Neural progenitor cell (in vitro differentiated cells): ENCODE measurements at regions not wholly inside any gene's neighbourhood (a gene's known extent, or its start where the extent isn't known, plus 50 kb on each side); places are given as distances from the start of the nearest gene placed in this dataset.

Experiments
- DNase-seq: peaks from one replicate; pipeline ENCODE4 v3.0.0-alpha.2; 2016; ENCODE audit warnings: low spot score
- H2AFZ ChIP-seq: fragments of 200-600 bp; sonication (generic); replicated peaks from 2 replicates; pipeline ENCODE4 v1.6.1; 2016; ENCODE audit warnings: antibody characterized with exemption
- H3F3A ChIP-seq: fragments of 200-600 bp; sonication (generic); 2 replicates; pipeline ENCODE4 v1.6.1; 2016; ENCODE audit warnings: antibody characterized with exemption, low read depth
- H3K27ac ChIP-seq: fragments of 200-600 bp; sonication (generic); 2 replicates; pipeline ENCODE4 v1.5.1; 2016; ENCODE audit warnings: mild to moderate bottlenecking
- H3K27me3 ChIP-seq: fragments of 200-600 bp; sonication (generic); 2 replicates; pipeline ENCODE4 v1.6.1; 2016; ENCODE audit warnings: mild to moderate bottlenecking, moderate library complexity
- H3K36me3 ChIP-seq: fragments of 200-600 bp; sonication (generic); 2 replicates; pipeline ENCODE4 v1.5.1; 2016
- H3K4me1 ChIP-seq: fragments of 200-600 bp; sonication (generic); 2 replicates; pipeline ENCODE4 v1.6.1; 2016; ENCODE audit warnings: mixed run types
- H3K4me2 ChIP-seq: fragments of 200-600 bp; sonication (generic); 2 replicates; pipeline ENCODE4 v1.6.1; 2016
- H3K4me3 ChIP-seq: fragments of 200-600 bp; sonication (generic); 2 replicates; pipeline ENCODE4 v1.5.1; 2016
- H3K79me2 ChIP-seq: fragments of 200-600 bp; sonication (generic); 2 replicates; pipeline ENCODE4 v1.6.1; 2016; ENCODE audit warnings: low read depth
- H3K9ac ChIP-seq: fragments of 200-600 bp; sonication (generic); 2 replicates; pipeline ENCODE4 v1.6.1; 2016
- H3K9me3 ChIP-seq: fragments of 200-600 bp; sonication (generic); 2 replicates; pipeline ENCODE4 v1.5.1; 2016; ENCODE audit warnings: low read depth
- H4K20me1 ChIP-seq: fragments of 200-600 bp; sonication (generic); 2 replicates; pipeline ENCODE4 v1.6.1; 2016; ENCODE audit warnings: low read depth
- H3K27ac Mint-ChIP-seq: 3 replicates; pipeline ENCODE4 v1.8.0; 2021; ENCODE audit warnings: mixed read lengths
- H3K27me3 Mint-ChIP-seq: 2 replicates; pipeline ENCODE4 v1.8.0; 2022; ENCODE audit warnings: low read depth, mild to moderate bottlenecking, inconsistent platforms, moderate library complexity, mixed read lengths; ENCODE audit not compliant: insufficient read depth
- H3K36me3 Mint-ChIP-seq: 3 replicates; pipeline ENCODE4 v1.8.0; 2021; ENCODE audit warnings: mixed read lengths
- H3K4me1 Mint-ChIP-seq: 3 replicates; pipeline ENCODE4 v1.8.0; 2021; ENCODE audit warnings: mixed read lengths
- H3K4me3 Mint-ChIP-seq: 3 replicates; pipeline ENCODE4 v1.8.0; 2021; ENCODE audit warnings: mild to moderate bottlenecking, moderate library complexity, mixed read lengths
- H3K9me3 Mint-ChIP-seq: 3 replicates; pipeline ENCODE4 v1.8.0; 2020; ENCODE audit warnings: mixed read lengths
- EZH2 ChIP-seq: fragments of 200-600 bp; sonication (generic); IDR thresholded peaks from 2 replicates; pipeline ENCODE4 v1.6.1; 2017; ENCODE audit warnings: antibody characterized with exemption, mild to moderate bottlenecking, moderate library complexity
- EZH2phosphoT487 ChIP-seq: fragments of 200-600 bp; sonication (generic); IDR thresholded peaks from 2 replicates; pipeline ENCODE4 v1.6.1; 2017; ENCODE audit warnings: antibody characterized with exemption
- TF ChIP-seq, protein P1 (sequence below): fragments of 200-600 bp; sonication (generic); IDR thresholded peaks from 2 replicates; pipeline ENCODE4 v1.5.1; 2017; ENCODE audit warnings: antibody characterized with exemption, mild to moderate bottlenecking

DNA sequence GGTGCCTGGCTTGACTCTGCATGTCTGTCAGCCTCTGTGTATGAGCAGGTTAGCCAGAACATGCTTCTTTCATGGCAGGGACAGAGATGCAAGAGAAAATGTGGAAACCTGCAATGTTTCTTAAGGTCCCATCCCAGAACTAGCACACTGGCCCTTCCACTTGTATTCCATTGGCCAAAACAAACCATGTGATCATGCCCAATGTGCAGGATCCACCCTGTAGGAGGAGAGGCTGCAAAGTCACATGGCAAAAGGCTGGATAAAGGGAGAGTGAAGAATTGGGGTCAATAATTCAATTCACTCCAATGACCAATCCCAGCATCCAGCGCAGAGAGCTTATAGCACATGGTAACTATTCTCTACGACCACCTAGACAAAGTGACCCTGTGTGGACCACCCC lies 405.5 kb downstream of the MIAT start:
- Histone ChIP-seq H2AFZ (peak overlapping the region; percentile 68), H3F3A (no peaks in the 10 kb centered on the region)
- no peaks in the 10 kb centered on the region for H3K9me3 Mint-ChIP-seq

DNA sequence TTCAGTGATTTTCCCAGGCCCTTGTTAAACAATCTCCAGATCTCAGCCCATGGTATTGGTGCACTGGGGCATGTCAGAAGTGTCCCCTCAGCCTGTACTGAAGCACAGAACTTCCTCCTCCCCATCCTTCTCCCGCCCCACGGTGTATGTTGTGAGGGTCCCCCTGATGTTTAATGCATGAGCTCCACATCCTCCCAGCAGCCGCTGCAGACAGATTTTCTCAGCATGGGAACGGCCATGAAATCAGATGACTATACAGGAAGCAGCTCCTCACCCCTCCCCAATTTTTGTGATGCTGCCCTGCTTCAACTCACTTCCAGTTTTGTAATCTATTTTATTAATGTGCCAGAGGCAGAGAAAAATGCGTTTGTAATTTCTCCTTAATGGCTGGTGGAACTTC lies 406.0 kb downstream of the MIAT start:
- Mint-ChIP-seq H3K9me3 (no peaks in the 10 kb centered on the region), H3K4me3 (peak overlapping the region; percentile 16), H3K4me1 (peaks cover 72% of the 10 kb centered on the region), H3K27ac (peak overlapping the region; percentile 64), H3K27me3 (peaks cover 4% of the 10 kb centered on the region), H3K36me3 (no peaks in the 10 kb centered on the region)
- H3F3A ChIP-seq, result no peaks in the 10 kb centered on the region
- H4K20me1 ChIP-seq, result no peaks in the 10 kb centered on the region
- no peaks in the 10 kb centered on the region for H3K36me3 ChIP-seq
- no peak for TF ChIP-seq EZH2phosphoT487
- no peak for TF ChIP-seq EZH2
- TF ChIP-seq, protein P1, sequence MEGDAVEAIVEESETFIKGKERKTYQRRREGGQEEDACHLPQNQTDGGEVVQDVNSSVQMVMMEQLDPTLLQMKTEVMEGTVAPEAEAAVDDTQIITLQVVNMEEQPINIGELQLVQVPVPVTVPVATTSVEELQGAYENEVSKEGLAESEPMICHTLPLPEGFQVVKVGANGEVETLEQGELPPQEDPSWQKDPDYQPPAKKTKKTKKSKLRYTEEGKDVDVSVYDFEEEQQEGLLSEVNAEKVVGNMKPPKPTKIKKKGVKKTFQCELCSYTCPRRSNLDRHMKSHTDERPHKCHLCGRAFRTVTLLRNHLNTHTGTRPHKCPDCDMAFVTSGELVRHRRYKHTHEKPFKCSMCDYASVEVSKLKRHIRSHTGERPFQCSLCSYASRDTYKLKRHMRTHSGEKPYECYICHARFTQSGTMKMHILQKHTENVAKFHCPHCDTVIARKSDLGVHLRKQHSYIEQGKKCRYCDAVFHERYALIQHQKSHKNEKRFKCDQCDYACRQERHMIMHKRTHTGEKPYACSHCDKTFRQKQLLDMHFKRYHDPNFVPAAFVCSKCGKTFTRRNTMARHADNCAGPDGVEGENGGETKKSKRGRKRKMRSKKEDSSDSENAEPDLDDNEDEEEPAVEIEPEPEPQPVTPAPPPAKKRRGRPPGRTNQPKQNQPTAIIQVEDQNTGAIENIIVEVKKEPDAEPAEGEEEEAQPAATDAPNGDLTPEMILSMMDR, result no peak
- H3K27ac ChIP-seq, result no peak overlapping the region
- H2AFZ ChIP-seq, result peak overlapping the region; percentile 68
- H3K4me2 ChIP-seq, result no peak overlapping the region
- H3K27me3 ChIP-seq, result no peaks in the 10 kb centered on the region
- H3K79me2 ChIP-seq, result no peaks in the 10 kb centered on the region
- no peaks in the 10 kb centered on the region for H3K9me3 ChIP-seq
- H3K4me3 ChIP-seq, result no peak overlapping the region
- no peak for DNase-seq
- peaks cover 17% of the 10 kb centered on the region for H3K4me1 ChIP-seq
- H3K9ac ChIP-seq, result no peak overlapping the region

More for the DNA sequence above, 405.5 kb downstream of the MIAT start:
- Mint-ChIP-seq H3K27me3 (peaks cover 4% of the 10 kb centered on the region), H3K4me1 (peaks cover 72% of the 10 kb centered on the region), H3K36me3 (no peaks in the 10 kb centered on the region), H3K4me3 (peak overlapping the region; percentile 16), H3K27ac (peak overlapping the region; percentile 78)
- no peak overlapping the region for H3K9ac ChIP-seq
- TF ChIP-seq EZH2, result no peak
- no peak for TF ChIP-seq EZH2phosphoT487
- TF ChIP-seq, protein P1, result no peak
- no peaks in the 10 kb centered on the region for H3K9me3 ChIP-seq
- no peaks in the 10 kb centered on the region for H3K79me2 ChIP-seq
- H3K36me3 ChIP-seq, result no peaks in the 10 kb centered on the region
- H3K27me3 ChIP-seq, result no peaks in the 10 kb centered on the region
- peaks cover 17% of the 10 kb centered on the region for H3K4me1 ChIP-seq
- H3K27ac ChIP-seq, result no peak overlapping the region
- H3K4me2 ChIP-seq, result no peak overlapping the region
- H4K20me1 ChIP-seq, result no peaks in the 10 kb centered on the region
- H3K4me3 ChIP-seq, result no peak overlapping the region
- no peak for DNase-seq

DNA sequence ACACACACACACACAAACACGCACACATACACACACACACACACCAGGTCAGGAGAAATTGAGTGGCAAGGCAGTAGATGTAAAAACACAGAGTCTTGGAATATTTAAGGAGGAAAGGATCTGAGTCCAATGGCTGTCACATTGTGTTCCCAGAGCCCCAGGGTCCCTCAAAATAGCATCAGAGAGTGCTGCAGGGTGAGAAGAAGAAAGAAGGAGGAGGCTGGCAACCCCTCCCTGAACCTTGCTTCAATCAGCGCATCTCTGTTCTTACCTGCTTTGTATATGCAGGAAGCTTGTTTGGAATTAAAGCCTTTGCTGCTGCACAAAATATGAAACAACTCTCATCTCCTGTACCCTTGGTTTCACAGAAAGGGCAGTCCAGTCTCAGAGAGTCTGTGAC lies 406.5 kb downstream of the MIAT start:
- Histone ChIP-seq H3K4me3 (no peak overlapping the region), H4K20me1 (no peaks in the 10 kb centered on the region)

More for the DNA sequence above, 406.5 kb downstream of the MIAT start:
- DNase-seq, result no peak
- TF ChIP-seq, protein P1, result no peak
- TF ChIP-seq EZH2 (no peak), EZH2phosphoT487 (no peak)
- peaks cover 17% of the 10 kb centered on the region for H3K4me1 ChIP-seq
- H2AFZ ChIP-seq, result peak overlapping the region; percentile 68
- peaks cover 72% of the 10 kb centered on the region for H3K4me1 Mint-ChIP-seq
- no peaks in the 10 kb centered on the region for H3F3A ChIP-seq
- no peaks in the 10 kb centered on the region for H3K79me2 ChIP-seq
- H3K27me3 ChIP-seq, result no peaks in the 10 kb centered on the region
- H3K9me3 Mint-ChIP-seq, result no peaks in the 10 kb centered on the region
- H3K4me3 Mint-ChIP-seq, result peak overlapping the region; percentile 16
- no peaks in the 10 kb centered on the region for H3K36me3 Mint-ChIP-seq
- H3K9me3 ChIP-seq, result no peaks in the 10 kb centered on the region
- no peak overlapping the region for H3K9ac ChIP-seq
- H3K27me3 Mint-ChIP-seq, result peaks cover 4% of the 10 kb centered on the region
- peak overlapping the region; percentile 64 for H3K27ac Mint-ChIP-seq
- H3K36me3 ChIP-seq, result no peaks in the 10 kb centered on the region
- H3K27ac ChIP-seq, result no peak overlapping the region
- no peak overlapping the region for H3K4me2 ChIP-seq
